Activated CD8-positive, alpha-beta memory T cell treated with anti-CD3 and anti-CD28 coated beads for 4 hours (primary cell): ENCODE measurements at regions not wholly inside any gene's neighbourhood (a gene's known extent, or its start where the extent isn't known, plus 50 kb on each side); places are given as distances from the start of the nearest gene placed in this dataset.
"Not testable (repeated sequence)": the region's sequence is repeated elsewhere in the genome, so short reads cannot be mapped to it uniquely, and the experiment has no call there.

Experiments used
- DNase-seq, 2 donors: peaks; one replicate each; pipeline ENCODE4 v3.0.0-alpha.2; 2020; ENCODE audit warnings: low read depth in 2 of 2

GRCh38 chr12:24510581-24511125, 438.2 kb downstream of the BCAT1 start:
- DNase-seq: no peak

- no peak for DNase-seq
These were observed 441.1 kb downstream of the BCAT1 start for GRCh38 chr12:24507827-24508226.

DNA sequence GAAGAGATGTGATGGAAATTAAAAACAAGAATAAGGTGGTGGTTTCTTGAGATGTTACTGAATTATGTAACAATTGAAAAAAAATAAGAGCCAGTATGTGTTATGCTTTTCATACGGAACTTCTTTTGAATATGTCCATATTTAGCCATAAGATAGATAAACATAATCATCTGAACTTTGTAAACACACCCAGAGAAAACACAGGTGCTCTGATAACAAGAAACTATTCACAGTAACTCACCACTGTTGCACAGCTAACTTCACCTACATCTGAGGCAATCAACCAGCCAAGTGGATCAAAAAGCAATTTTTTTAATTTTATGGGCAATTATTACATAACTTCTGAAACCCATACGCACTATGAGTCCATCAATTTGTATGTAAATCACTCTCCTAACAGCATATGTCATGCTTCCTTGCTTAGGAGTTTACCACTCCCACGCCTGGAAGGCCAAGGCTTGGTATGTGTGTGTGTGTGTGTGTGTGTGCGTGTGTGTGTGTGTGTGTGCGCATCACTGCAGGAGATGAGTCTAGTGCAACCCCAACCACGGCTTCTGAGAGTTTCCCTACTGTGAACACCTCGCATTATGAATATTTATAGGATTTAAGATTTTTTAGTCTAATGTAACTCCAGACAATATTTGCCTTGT, 443.4 kb downstream of the BCAT1 start:
- no peak for DNase-seq

- not testable (repeated sequence) for DNase-seq
These were observed 445.4 kb downstream of the BCAT1 start for GRCh38 chr12:24503477-24503876.

GRCh38 chr12:24500831-24501230, 448.1 kb downstream of the BCAT1 start:
- DNase-seq: no peak

DNA sequence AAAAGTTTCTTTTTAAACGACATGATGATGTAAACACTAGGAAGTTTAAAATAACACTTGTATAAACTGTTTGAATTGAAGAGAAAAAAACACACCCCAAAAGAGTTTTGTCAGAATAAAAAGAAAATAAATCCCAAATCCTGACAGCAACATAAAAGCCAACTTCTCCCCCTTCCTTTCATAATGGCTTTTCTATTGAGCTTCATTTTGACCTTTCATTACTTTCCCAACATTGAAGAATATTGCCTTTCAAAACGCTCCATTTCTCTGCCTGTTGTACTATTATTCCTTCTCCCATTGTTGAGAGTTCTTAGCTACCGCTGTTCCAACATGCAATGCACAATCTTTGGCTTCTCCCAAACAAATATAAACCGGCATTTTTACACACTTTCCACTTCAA, 448.5 kb downstream of the BCAT1 start:
- no peak for DNase-seq

GRCh38 chr12:24499151-24500146, 449.5 kb downstream of the BCAT1 start:
- DNase-seq: no peak

DNA sequence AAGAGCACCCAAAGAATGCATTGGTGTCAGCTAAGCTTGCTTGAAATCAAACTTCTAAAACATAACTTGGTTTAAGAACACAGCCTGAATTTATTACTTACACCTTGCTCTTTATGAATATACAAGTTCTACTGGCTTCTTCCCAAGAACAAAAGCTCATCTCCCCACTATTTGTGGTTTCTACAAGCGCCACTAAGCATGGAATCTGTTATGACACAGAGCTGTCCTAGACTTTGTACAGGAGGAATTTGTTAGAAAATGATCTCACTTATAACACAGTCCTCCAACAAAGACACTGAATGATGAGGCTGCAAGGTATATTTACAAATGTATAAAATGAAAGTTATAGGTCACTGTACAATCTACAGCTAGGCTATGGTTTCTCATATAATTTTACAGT, 452.1 kb downstream of the BCAT1 start:
- DNase-seq: no peak

DNA sequence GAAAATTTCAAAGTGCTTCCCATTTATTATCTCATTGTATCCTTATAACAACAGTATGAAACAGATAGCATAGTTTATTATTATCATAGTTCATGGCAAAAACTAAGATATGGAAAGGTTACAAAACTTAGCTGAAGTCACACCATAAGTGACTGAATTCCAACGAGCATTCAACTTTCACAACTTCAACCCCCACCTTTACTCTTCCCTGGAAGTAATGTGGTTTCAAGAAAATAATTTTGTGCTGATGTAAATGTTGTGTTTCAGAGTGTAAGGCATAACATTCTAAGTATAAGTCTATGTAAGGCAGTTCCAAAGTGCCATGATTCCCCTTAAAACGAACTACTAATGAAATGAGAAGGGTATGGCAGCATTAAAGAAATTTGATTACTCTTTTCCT, 454.5 kb downstream of the BCAT1 start:
- DNase-seq: no peak

GRCh38 chr12:24491968-24492367, 456.9 kb downstream of the BCAT1 start:
- no peak for DNase-seq

- DNase-seq: no peak
These were observed 459.0 kb downstream of the BCAT1 start for GRCh38 chr12:24489939-24490338.

DNA sequence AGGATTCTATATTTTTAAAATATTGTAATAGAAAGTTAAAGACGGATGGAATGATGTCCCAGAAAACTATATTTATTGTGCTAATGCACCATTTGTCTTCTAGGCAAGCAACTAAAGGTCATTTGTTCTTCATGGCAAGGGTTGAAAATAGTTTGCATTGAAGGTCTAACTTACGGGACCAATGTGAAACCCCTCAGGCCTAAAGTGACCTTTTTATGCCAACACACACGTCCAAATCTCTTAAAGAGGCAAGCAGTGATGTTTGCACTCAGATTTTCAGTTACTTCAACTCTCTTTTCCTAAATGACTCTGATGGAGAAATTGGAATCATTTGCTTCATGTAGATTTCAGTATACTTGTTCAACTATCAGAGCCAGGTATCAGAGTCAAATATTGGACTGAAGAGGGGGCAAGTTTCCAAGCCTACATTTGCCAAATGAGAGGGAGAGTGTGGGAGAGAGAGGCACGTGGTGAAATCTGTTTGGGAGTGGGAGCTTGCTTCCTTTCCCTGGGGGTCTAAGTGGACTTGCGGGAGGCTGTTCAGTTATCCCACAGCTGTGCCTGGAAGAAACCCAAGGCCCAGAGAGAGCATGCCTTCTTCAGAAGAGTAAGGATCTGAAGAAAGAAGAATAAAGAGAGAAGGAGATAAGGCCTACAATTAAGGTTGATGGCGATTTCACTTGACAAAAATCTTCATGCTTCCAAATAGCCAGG, 459.8 kb downstream of the BCAT1 start:
- no peak for DNase-seq

DNA sequence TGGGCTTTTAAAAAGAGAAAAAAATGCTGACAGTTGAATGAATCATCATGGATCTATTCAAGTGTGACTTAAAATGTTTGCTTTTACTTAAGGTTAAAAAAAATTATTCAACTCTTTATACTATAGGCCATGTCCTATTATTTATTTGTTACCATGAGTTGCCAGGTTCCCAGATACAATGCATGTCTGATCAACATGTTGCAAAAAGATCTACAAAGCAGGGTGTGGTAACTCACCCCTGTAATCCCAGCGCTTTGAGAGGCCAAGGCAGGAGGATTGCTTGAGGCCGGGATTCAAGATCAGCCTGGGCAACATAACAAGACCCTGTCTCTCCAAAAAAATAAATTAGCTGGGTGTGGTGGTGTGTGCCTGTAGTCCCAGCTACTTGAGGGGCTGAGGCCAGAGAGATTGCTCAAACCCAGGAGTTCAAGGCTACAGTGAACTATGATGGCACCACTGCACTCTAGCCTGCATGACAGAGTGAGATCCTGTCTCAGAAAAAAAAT, 460.8 kb downstream of the BCAT1 start:
- no peak for DNase-seq

- no peak for DNase-seq
These were observed 461.3 kb downstream of the BCAT1 start for GRCh38 chr12:24487606-24488005.

GRCh38 chr12:24483732-24484131, 465.2 kb downstream of the BCAT1 start:
- DNase-seq: no peak

- DNase-seq: no peak
These were observed 465.9 kb downstream of the BCAT1 start for GRCh38 chr12:24482882-24483604.

GRCh38 chr12:24482044-24482443, 466.9 kb downstream of the BCAT1 start:
- DNase-seq: no peak

GRCh38 chr12:24480766-24481449, 468.0 kb downstream of the BCAT1 start:
- no peak for DNase-seq

GRCh38 chr12:24479131-24479530, 469.8 kb downstream of the BCAT1 start:
- no peak for DNase-seq

DNA sequence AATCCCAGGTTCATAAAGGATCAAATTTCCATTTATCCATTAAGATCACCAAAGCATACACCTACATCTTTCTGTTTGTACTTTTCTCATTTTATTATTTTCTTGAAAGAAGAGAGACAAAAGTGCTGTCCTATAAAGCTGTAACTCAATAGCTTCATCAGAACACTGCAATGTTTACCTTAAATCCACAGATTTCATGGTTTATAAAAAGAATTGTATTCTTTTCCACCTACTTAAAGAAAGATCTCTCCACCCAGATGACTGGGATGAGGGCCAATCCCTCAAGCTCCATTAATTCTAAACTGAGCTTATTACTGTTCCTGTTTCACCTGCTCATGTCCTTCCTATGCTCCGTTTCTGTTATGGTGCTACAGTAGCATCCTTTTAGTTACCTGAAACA, 470.6 kb downstream of the BCAT1 start:
- DNase-seq: no peak

DNA sequence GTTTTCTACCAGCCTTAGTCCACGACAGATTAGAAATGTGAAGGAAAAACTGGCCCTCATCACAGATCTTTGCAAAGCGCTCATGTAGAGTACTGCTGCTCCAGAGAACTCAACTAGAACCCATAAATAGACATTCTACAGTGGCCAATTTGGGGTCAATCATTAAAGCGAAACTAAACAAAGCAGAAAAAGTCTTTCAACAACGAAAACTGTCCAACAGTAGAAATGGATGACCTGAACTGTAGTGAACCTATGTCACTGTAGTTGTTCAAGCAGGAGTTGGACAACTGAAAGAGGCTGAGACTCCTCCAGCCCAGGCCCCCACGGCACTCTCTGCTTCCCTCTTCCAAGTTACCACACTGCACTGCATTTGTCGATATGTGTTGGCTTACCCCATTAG, 472.6 kb downstream of the BCAT1 start:
- DNase-seq: no peak
